GM12878 (cell line): ENCODE measurements at regions not wholly inside any gene's neighbourhood (a gene's known extent, or its start where the extent isn't known, plus 50 kb on each side); places are given as distances from the start of the nearest gene placed in this dataset.

Experiments used
- CBX3 ChIP-seq: fragments of 200-600 bp; sonication (generic); IDR thresholded peaks from 2 replicates; pipeline ENCODE4 v1.6.1; 2016; ENCODE audit warnings: low read depth, borderline replicate concordance
- CTCF ChIP-seq, 3 experiments: IDR thresholded peaks in 2 of 3; conservative IDR thresholded peaks in 1 of 3; 2 replicates each; pipeline ENCODE4 v1.5.1; 2011; ENCODE audit warnings: low read depth in 3 of 3, low read length in 3 of 3, mild to moderate bottlenecking in 3 of 3, control low read depth in 2 of 3, moderate library complexity in 2 of 3, inconsistent platforms in 1 of 3, mixed read lengths in 1 of 3; ENCODE audit not compliant: control insufficient read depth in 2 of 3, insufficient read depth in 1 of 3; ENCODE audit errors: extremely low read depth in 1 of 3
- EP300 ChIP-seq, 2 experiments: fragments of 150-350 bp in 1 of 2; IDR thresholded peaks; 2 replicates each; pipeline ENCODE4 v1.6.1; 2011 to 2012; ENCODE audit warnings: low read depth in 2 of 2, low read length in 2 of 2, borderline replicate concordance in 1 of 2, improper control_type of control experiment in 1 of 2, inconsistent platforms in 1 of 2; ENCODE audit not compliant: control insufficient read depth in 1 of 2
- FOXK2 ChIP-seq: fragments of 450-650 bp; IDR thresholded peaks from 2 replicates; pipeline ENCODE4 v1.6.1; 2017; ENCODE audit warnings: mild to moderate bottlenecking, moderate library complexity
- FOXM1 ChIP-seq: IDR thresholded peaks from 2 replicates; pipeline ENCODE4 v1.6.1; 2012; ENCODE audit warnings: low read depth, mild to moderate bottlenecking, inconsistent platforms, low read length, moderate library complexity
- NR2F1 ChIP-seq: fragments of 450-650 bp; conservative IDR thresholded peaks from 2 replicates; pipeline ENCODE4 v1.6.1; 2017; ENCODE audit warnings: mild to moderate bottlenecking
- POLR2A ChIP-seq: IDR thresholded peaks from 2 replicates; pipeline ENCODE4 v1.6.1; 2011; ENCODE audit warnings: low read depth, mild to moderate bottlenecking, low read length
- RAD21 ChIP-seq: IDR thresholded peaks from 2 replicates; pipeline ENCODE4 v1.6.1; 2011; ENCODE audit warnings: mild to moderate bottlenecking, low read depth, low read length, moderate library complexity; ENCODE audit not compliant: insufficient read depth
- RB1 ChIP-seq: fragments of 450-650 bp; formaldehyde crosslinking; IDR thresholded peaks from 2 replicates; pipeline ENCODE4 v1.6.1; 2017; ENCODE audit warnings: mild to moderate bottlenecking, borderline replicate concordance
- RCOR1 ChIP-seq: conservative IDR thresholded peaks from 2 replicates; pipeline ENCODE4 v1.6.1; 2012; ENCODE audit warnings: low read depth, low read length, improper control_type of control experiment
- REST ChIP-seq: IDR thresholded peaks from 2 replicates; pipeline ENCODE4 v1.6.1; 2012; ENCODE audit warnings: mild to moderate bottlenecking, low read depth, low read length
- RFX5 ChIP-seq: IDR thresholded peaks from 2 replicates; pipeline ENCODE4 v1.6.1; 2011; ENCODE audit warnings: low read depth, low read length, improper control_type of control experiment
- STAT1 ChIP-seq: fragments of 450-650 bp; conservative IDR thresholded peaks from 2 replicates; pipeline ENCODE4 v1.6.1; 2014; ENCODE audit warnings: antibody characterized with exemption, mild to moderate bottlenecking

GRCh38 chr6:21885532-21886114 lies 292.1 kb downstream of the SOX4 start:
- no peak for TF ChIP-seq RAD21
- no peak for TF ChIP-seq CTCF (IDR thresholded peaks at IDR 0.05 in 2 of 3, conservative IDR thresholded peaks at IDR 0.05 in 1 of 3; ENCODE audit: control insufficient read depth in 2 of 3, extremely low read depth in 1 of 3, insufficient read depth in 1 of 3, low read depth in 3 of 3, low read length in 3 of 3)
- no peak for TF ChIP-seq CBX3
- TF ChIP-seq FOXK2, result no peak
- TF ChIP-seq REST, result no peak
- no peak for TF ChIP-seq POLR2A
- TF ChIP-seq NR2F1, result no peak
- no peak for TF ChIP-seq STAT1
- no peak for TF ChIP-seq RFX5
- no peak for TF ChIP-seq FOXM1
- TF ChIP-seq EP300 (IDR thresholded peaks at IDR 0.05; ENCODE audit: borderline replicate concordance in 1 of 2, control insufficient read depth in 1 of 2, low read depth in 2 of 2, low read length in 2 of 2), result no peak
- TF ChIP-seq RB1, result no peak
- TF ChIP-seq RCOR1, result no peak
